ENCODE measurements at regions not wholly inside any gene's neighbourhood (a gene's known extent, or its start where the extent isn't known, plus 50 kb on each side); places are given as distances from the start of the nearest gene placed in this dataset.

DNA sequence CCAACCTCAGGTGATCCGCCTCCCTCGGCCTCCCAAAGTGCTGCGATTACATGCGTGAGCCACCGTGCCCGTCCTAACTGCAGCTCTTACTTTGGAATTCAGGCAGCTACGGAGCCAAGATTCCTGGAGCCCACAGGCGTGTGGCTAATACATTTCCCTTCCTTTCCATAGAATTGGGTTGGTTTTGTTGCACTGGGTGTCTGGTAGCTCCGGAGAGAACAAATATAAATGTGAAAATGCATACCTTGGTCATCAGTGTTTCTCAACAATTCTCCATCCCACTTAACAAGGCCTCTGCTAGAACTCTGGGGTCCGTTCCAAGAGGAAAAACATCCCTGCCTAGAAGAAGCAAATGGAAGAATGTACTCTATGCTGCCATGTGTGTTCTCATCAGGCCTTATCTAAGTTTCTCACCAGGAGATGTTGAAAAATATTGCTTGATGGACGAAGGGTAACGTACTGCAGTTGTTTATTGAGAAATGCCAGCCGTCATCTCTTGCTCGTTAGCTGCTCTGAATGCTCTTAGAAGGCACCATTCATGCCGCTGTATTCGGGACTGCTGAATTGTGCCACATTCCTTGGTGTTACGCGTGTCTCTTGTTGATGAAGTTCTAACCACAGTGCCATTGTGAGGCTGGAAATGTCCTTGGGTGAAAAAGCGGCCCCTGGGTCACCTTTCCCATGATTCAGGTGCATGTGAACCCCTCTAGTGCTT lies 50.5 kb upstream of the CD99 start:
- no TSS peak for BruUV-seq (replicated peaks)
- no peaks in the 10 kb centered on the region for H3K9me2 ChIP-seq (replicated peaks; ENCODE audit: low read length)
- H4K20me1 ChIP-seq (ENCODE audit: low read length): no peaks in the 10 kb centered on the region
- no peaks in the 10 kb centered on the region for H3F3A ChIP-seq (ENCODE audit: low read length, unreplicated experiment)
- H3K27me3 ChIP-seq (ENCODE audit: low read length): no peaks in the 10 kb centered on the region
- CTCF ChIA-PET: no interaction called here
- peaks cover 3% of the 10 kb centered on the region; the same call in 1 of the 2 replicates for H3K36me3 ChIP-seq (ENCODE audit: low read depth, low read length)
- POLR2A ChIA-PET (ENCODE audit: unreplicated experiment): no interaction called here
- H3K4me3 ChIP-seq (ENCODE audit: low read length): no peak overlapping the region
- no peaks in the 10 kb centered on the region for H3K4me1 ChIP-seq (ENCODE audit: insufficient read depth, low read length)
- no peaks in the 10 kb centered on the region for H3K79me2 ChIP-seq (ENCODE audit: low read length)
- no peak overlapping the region for H3K27ac ChIP-seq (ENCODE audit: low read length)
- DNase-seq (no peak), ATAC-seq (no peak)
- intact Hi-C loops (cut with micrococcal nuclease): loop anchor here (5.0 kb wide), 1 partner anchor 67 kb away; no protein-coding TSS in a partner anchor
- H2AFZ ChIP-seq (ENCODE audit: low read length): no peak overlapping the region
- H3K9me3 ChIP-seq (ENCODE audit: low read length): no peaks in the 10 kb centered on the region
- H3K4me2 ChIP-seq (ENCODE audit: low read length): no peak overlapping the region
- TF ChIP-seq, protein P1, sequence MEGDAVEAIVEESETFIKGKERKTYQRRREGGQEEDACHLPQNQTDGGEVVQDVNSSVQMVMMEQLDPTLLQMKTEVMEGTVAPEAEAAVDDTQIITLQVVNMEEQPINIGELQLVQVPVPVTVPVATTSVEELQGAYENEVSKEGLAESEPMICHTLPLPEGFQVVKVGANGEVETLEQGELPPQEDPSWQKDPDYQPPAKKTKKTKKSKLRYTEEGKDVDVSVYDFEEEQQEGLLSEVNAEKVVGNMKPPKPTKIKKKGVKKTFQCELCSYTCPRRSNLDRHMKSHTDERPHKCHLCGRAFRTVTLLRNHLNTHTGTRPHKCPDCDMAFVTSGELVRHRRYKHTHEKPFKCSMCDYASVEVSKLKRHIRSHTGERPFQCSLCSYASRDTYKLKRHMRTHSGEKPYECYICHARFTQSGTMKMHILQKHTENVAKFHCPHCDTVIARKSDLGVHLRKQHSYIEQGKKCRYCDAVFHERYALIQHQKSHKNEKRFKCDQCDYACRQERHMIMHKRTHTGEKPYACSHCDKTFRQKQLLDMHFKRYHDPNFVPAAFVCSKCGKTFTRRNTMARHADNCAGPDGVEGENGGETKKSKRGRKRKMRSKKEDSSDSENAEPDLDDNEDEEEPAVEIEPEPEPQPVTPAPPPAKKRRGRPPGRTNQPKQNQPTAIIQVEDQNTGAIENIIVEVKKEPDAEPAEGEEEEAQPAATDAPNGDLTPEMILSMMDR (conservative IDR thresholded peaks at IDR 0.05; ENCODE audit: low read depth, low read length): no peak
- TF ChIP-seq EZH2 (IDR thresholded peaks at IDR 0.05; ENCODE audit: low read length, unreplicated experiment) (no peak), EZH2phosphoT487 (IDR thresholded peaks at IDR 0.05; ENCODE audit: borderline replicate concordance, low read length) (no peak)
- H3K9ac ChIP-seq (ENCODE audit: low read length): no peak overlapping the region

DNA sequence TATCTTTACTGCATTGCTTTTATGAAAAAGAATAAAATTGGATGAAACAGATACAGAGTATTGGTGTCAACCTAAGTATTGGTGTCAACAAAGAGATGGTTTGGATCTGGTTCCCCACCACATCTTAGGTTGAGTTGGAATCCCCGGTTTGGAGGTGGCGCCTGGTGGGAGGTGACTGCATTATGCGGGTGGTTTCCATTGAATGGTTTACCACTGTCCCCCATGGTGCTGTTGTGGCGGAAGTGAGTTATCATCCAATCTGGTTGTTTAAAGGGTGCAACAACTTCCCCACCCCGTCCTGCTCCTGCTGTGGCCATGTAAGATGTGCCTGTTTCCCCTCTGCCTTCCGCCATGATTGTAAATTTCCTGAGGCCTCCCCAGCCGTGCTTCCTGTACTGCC lies 52.8 kb upstream of the CD99 start:
- intact Hi-C loops (cut with micrococcal nuclease): no loop called here
- H3K36me3 ChIP-seq (ENCODE audit: low read depth, low read length): peaks cover 3% of the 10 kb centered on the region; the same call in 1 of the 2 replicates

DNA sequence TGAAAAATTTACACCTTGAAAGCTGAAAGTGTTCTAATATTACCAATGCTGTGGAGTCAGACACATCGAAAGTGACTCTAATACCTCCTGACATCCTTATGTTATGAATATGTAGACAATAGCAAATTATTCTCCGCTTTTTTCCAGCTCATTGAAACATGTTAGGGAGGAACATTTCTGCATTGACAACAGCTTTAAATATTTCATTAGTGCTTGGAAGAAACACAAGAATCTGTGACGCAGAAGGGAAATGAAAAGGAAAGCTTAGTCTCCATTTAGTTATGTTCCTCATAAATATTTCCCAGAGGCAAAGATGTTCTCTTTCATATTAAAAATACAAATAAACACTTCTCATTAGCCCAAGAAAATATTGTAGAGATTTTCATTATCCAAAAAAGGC lies 55.8 kb upstream of the CD99 start:
- H3K9me3 ChIP-seq (ENCODE audit: low read length): no peaks in the 10 kb centered on the region
- no peak overlapping the region for H3K4me3 ChIP-seq (ENCODE audit: low read length)
- peaks cover 18% of the 10 kb centered on the region for H3K4me1 ChIP-seq (ENCODE audit: insufficient read depth, low read length)
- ChIA-PET CTCF (no interaction called here), POLR2A (ENCODE audit: unreplicated experiment) (no interaction called here)
- H3K79me2 ChIP-seq (ENCODE audit: low read length): no peaks in the 10 kb centered on the region
- TF ChIP-seq, protein P1 (conservative IDR thresholded peaks at IDR 0.05; ENCODE audit: low read depth, low read length): no peak
- TF ChIP-seq EZH2phosphoT487 (IDR thresholded peaks at IDR 0.05; ENCODE audit: borderline replicate concordance, low read length) (no peak), EZH2 (IDR thresholded peaks at IDR 0.05; ENCODE audit: low read length, unreplicated experiment) (no peak)
- no peak overlapping the region for H3K9ac ChIP-seq (ENCODE audit: low read length)
- H4K20me1 ChIP-seq (ENCODE audit: low read length): no peaks in the 10 kb centered on the region
- peaks cover 6% of the 10 kb centered on the region for H3F3A ChIP-seq (ENCODE audit: low read length, unreplicated experiment)
- no peaks in the 10 kb centered on the region for H3K27me3 ChIP-seq (ENCODE audit: low read length)
- H3K27ac ChIP-seq (ENCODE audit: low read length): no peak overlapping the region
- H3K9me2 ChIP-seq (replicated peaks; ENCODE audit: low read length): no peaks in the 10 kb centered on the region
- no TSS peak for BruUV-seq (replicated peaks)
- intact Hi-C loops (cut with micrococcal nuclease): no loop called here
- H2AFZ ChIP-seq (ENCODE audit: low read length): no peak overlapping the region
- DNase-seq (no peak), ATAC-seq (no peak)
- peaks cover 6% of the 10 kb centered on the region for H3K36me3 ChIP-seq (ENCODE audit: low read depth, low read length)
- H3K4me2 ChIP-seq (ENCODE audit: low read length): no peak overlapping the region

More for the DNA sequence above, 52.8 kb upstream of the CD99 start:
- Histone ChIP-seq H3K4me1 (ENCODE audit: insufficient read depth, low read length) (peaks cover 4% of the 10 kb centered on the region), H3K9me2 (replicated peaks; ENCODE audit: low read length) (no peaks in the 10 kb centered on the region), H2AFZ (ENCODE audit: low read length) (no peak overlapping the region), H3K4me2 (ENCODE audit: low read length) (no peak overlapping the region), H3F3A (ENCODE audit: low read length, unreplicated experiment) (no peaks in the 10 kb centered on the region), H3K27ac (ENCODE audit: low read length) (no peak overlapping the region), H3K4me3 (ENCODE audit: low read length) (no peak overlapping the region), H3K79me2 (ENCODE audit: low read length) (no peaks in the 10 kb centered on the region), H4K20me1 (ENCODE audit: low read length) (no peaks in the 10 kb centered on the region), H3K9ac (ENCODE audit: low read length) (no peak overlapping the region), H3K9me3 (ENCODE audit: low read length) (no peaks in the 10 kb centered on the region), H3K27me3 (ENCODE audit: low read length) (no peaks in the 10 kb centered on the region)
- CTCF ChIA-PET: no interaction called here
- POLR2A ChIA-PET (ENCODE audit: unreplicated experiment): no interaction called here
- DNase-seq (no peak), ATAC-seq (no peak)
- TF ChIP-seq EZH2phosphoT487 (IDR thresholded peaks at IDR 0.05; ENCODE audit: borderline replicate concordance, low read length) (no peak), EZH2 (IDR thresholded peaks at IDR 0.05; ENCODE audit: low read length, unreplicated experiment) (no peak)
- TF ChIP-seq, protein P1 (conservative IDR thresholded peaks at IDR 0.05; ENCODE audit: low read depth, low read length): no peak
- no TSS peak for BruUV-seq (replicated peaks)
